GM21717 (cell line): ENCODE measurements at regions not wholly inside any gene's neighbourhood (a gene's known extent, or its start where the extent isn't known, plus 50 kb on each side); places are given as distances from the start of the nearest gene placed in this dataset.

Experiments
- ATAC-seq: cut with Tn5 transposase; IDR thresholded peaks from one replicate; pipeline ENCODE4 v1.9.1; 2021; ENCODE audit warnings: mild to moderate bottlenecking, moderate library complexity; ENCODE audit not compliant: unreplicated experiment

- ATAC-seq: no peak
Measured at GRCh38 chr10:123587110-123587509, 79.0 kb upstream of the GPR26 start.

GRCh38 chr10:123588386-123588914 lies 77.7 kb upstream of the GPR26 start:
- ATAC-seq: no peak

- no peak for ATAC-seq
Measured at GRCh38 chr10:123595661-123596060, 70.5 kb upstream of the GPR26 start.

- ATAC-seq: no peak
Measured at GRCh38 chr10:123597676-123598075, 68.5 kb upstream of the GPR26 start.

- no peak for ATAC-seq
Measured at GRCh38 chr10:123599366-123599849, 66.7 kb upstream of the GPR26 start.

GRCh38 chr10:123600177-123600576 lies 66.0 kb upstream of the GPR26 start:
- ATAC-seq: no peak

- ATAC-seq: no peak
Measured at GRCh38 chr10:123603130-123603529, 63.0 kb upstream of the GPR26 start.

- no peak for ATAC-seq
Measured at GRCh38 chr10:123604506-123604905, 61.6 kb upstream of the GPR26 start.

GRCh38 chr10:123606006-123606405 lies 60.1 kb upstream of the GPR26 start:
- ATAC-seq: no peak

- ATAC-seq: no peak
Measured at GRCh38 chr10:123606955-123607354, 59.2 kb upstream of the GPR26 start.

- no peak for ATAC-seq
Measured at GRCh38 chr10:123607386-123607785, 58.8 kb upstream of the GPR26 start.

- ATAC-seq: no peak
Measured at GRCh38 chr10:123608047-123608446, 58.1 kb upstream of the GPR26 start.

- ATAC-seq: no peak
Measured at GRCh38 chr10:123611243-123611642, 54.9 kb upstream of the GPR26 start.

GRCh38 chr10:123611876-123612275 lies 54.3 kb upstream of the GPR26 start:
- no peak for ATAC-seq

- no peak for ATAC-seq
Measured at GRCh38 chr10:123613346-123613850, 52.8 kb upstream of the GPR26 start.

- ATAC-seq: no peak
Measured at GRCh38 chr10:123614888-123615287, 51.3 kb upstream of the GPR26 start.
